MM.1S (cell line): ENCODE measurements at regions not wholly inside any gene's neighbourhood (a gene's known extent, or its start where the extent isn't known, plus 50 kb on each side); places are given as distances from the start of the nearest gene placed in this dataset.

Source experiments
- DNase-seq: peaks from one replicate; pipeline ENCODE4 v3.0.0-alpha.2; 2015
- H2AFZ ChIP-seq: fragments of 300-600 bp; sonication (generic); 2 replicates; pipeline ENCODE4 v1.6.0; 2016; ENCODE audit warnings: antibody characterized with exemption, low read length
- H3F3A ChIP-seq: fragments of 300-600 bp; sonication (generic); 2 replicates; pipeline ENCODE4 v1.6.1; 2016; ENCODE audit warnings: mild to moderate bottlenecking, antibody characterized with exemption, low read length, moderate library complexity, mixed read lengths; ENCODE audit not compliant: insufficient read depth
- H3K27ac ChIP-seq: fragments of 300-600 bp; sonication (generic); 2 replicates; pipeline ENCODE4 v1.5.1; 2016; ENCODE audit warnings: mild to moderate bottlenecking, low read length
- H3K27me3 ChIP-seq: fragments of 300-600 bp; sonication (generic); replicated peaks from 2 replicates; pipeline ENCODE4 v1.6.0; 2016; ENCODE audit warnings: low read length; ENCODE audit not compliant: insufficient read depth
- H3K36me3 ChIP-seq: fragments of 300-600 bp; sonication (generic); replicated peaks from 2 replicates; pipeline ENCODE4 v1.6.1; 2016; ENCODE audit warnings: mild to moderate bottlenecking, low read length, mixed read lengths; ENCODE audit not compliant: insufficient read depth
- H3K4me1 ChIP-seq: fragments of 300-600 bp; sonication (generic); 2 replicates; pipeline ENCODE4 v1.6.1; 2016; ENCODE audit warnings: low read length, mixed read lengths
- H3K4me2 ChIP-seq: fragments of 300-600 bp; sonication (generic); 2 replicates; pipeline ENCODE4 v1.6.0; 2016; ENCODE audit warnings: low read depth, low read length
- H3K4me3 ChIP-seq: fragments of 300-600 bp; sonication (generic); 2 replicates; pipeline ENCODE4 v1.5.1; 2016; ENCODE audit warnings: low read length, mixed read lengths
- H3K79me2 ChIP-seq: fragments of 300-600 bp; sonication (generic); 2 replicates; pipeline ENCODE4 v1.6.1; 2016; ENCODE audit warnings: mixed run types, low read length, mixed read lengths
- H3K9ac ChIP-seq: fragments of 300-600 bp; sonication (generic); 2 replicates; pipeline ENCODE4 v1.6.1; 2016; ENCODE audit warnings: low read length, mixed read lengths
- H3K9me2 ChIP-seq: fragments of 300-600 bp; sonication (generic); replicated peaks from 2 replicates; pipeline ENCODE4 v1.6.1; 2016; ENCODE audit warnings: mild to moderate bottlenecking, low read length, mixed read lengths; ENCODE audit not compliant: insufficient read depth
- H3K9me3 ChIP-seq: fragments of 300-600 bp; sonication (generic); replicated peaks from 2 replicates; pipeline ENCODE4 v1.6.1; 2016; ENCODE audit warnings: mild to moderate bottlenecking, low read length, mixed read lengths; ENCODE audit not compliant: insufficient read depth
- H4K20me1 ChIP-seq: fragments of 300-600 bp; sonication (generic); 2 replicates; pipeline ENCODE4 v1.6.1; 2016; ENCODE audit warnings: mild to moderate bottlenecking, low read length, moderate library complexity, mixed read lengths; ENCODE audit not compliant: insufficient read depth
- CTCF ChIP-seq: fragments of 300-600 bp; sonication (generic); IDR thresholded peaks from 2 replicates; pipeline ENCODE4 v1.5.1; 2016; ENCODE audit warnings: antibody characterized with exemption, low read length, mixed read lengths
- EZH2 ChIP-seq: fragments of 300-600 bp; sonication (generic); optimal IDR thresholded peaks from 2 replicates; pipeline ENCODE3; 2017; ENCODE audit warnings: low read depth, mild to moderate bottlenecking, antibody characterized with exemption, low read length, mixed read lengths
- EZH2phosphoT487 ChIP-seq: fragments of 300-600 bp; sonication (generic); IDR thresholded peaks from 2 replicates; pipeline ENCODE4 v1.6.1; 2018; ENCODE audit warnings: antibody characterized with exemption, low read length

- H3K4me2 ChIP-seq: no peak overlapping the region
- no peaks in the 10 kb centered on the region for H3K9me3 ChIP-seq
- no peak overlapping the region for H2AFZ ChIP-seq
- no peaks in the 10 kb centered on the region for H3K79me2 ChIP-seq
- no peak overlapping the region for H3K27ac ChIP-seq
- no peak overlapping the region for H3K4me3 ChIP-seq
- no peaks in the 10 kb centered on the region for H3F3A ChIP-seq
- no peaks in the 10 kb centered on the region for H3K9me2 ChIP-seq
- DNase-seq: no peak
- no peaks in the 10 kb centered on the region for H4K20me1 ChIP-seq
- no peak overlapping the region for H3K9ac ChIP-seq
- no peaks in the 10 kb centered on the region for H3K27me3 ChIP-seq
- H3K36me3 ChIP-seq: no peaks in the 10 kb centered on the region
- H3K4me1 ChIP-seq: no peaks in the 10 kb centered on the region
- TF ChIP-seq CTCF (no peak), EZH2phosphoT487 (no peak), EZH2 (no peak)
Measured at GRCh38 chr5:130526708-130527107, 622.4 kb downstream of the CHSY3 start.

- no peak for DNase-seq
Measured at GRCh38 chr5:130520211-130520610, 615.9 kb downstream of the CHSY3 start.

GRCh38 chr5:130514984-130515690 is 610.9 kb downstream of the CHSY3 start:
- H3K9me2 ChIP-seq: no peaks in the 10 kb centered on the region
- no peak overlapping the region for H3K9ac ChIP-seq
- H3K27me3 ChIP-seq: no peaks in the 10 kb centered on the region
- no peak overlapping the region for H3K27ac ChIP-seq
- no peaks in the 10 kb centered on the region for H3F3A ChIP-seq
- TF ChIP-seq EZH2: no peak
- TF ChIP-seq CTCF: no peak
- TF ChIP-seq EZH2phosphoT487: no peak
- no peaks in the 10 kb centered on the region for H3K36me3 ChIP-seq
- no peak overlapping the region for H3K4me2 ChIP-seq
- H3K9me3 ChIP-seq: no peaks in the 10 kb centered on the region
- no peak overlapping the region for H3K4me3 ChIP-seq
- H4K20me1 ChIP-seq: no peaks in the 10 kb centered on the region
- no peak for DNase-seq
- H2AFZ ChIP-seq: no peak overlapping the region
- H3K79me2 ChIP-seq: no peaks in the 10 kb centered on the region
- H3K4me1 ChIP-seq: no peaks in the 10 kb centered on the region

More at GRCh38 chr5:130520211-130520610, 615.9 kb downstream of the CHSY3 start:
- no peaks in the 10 kb centered on the region for H3K9me2 ChIP-seq
- H3F3A ChIP-seq: no peaks in the 10 kb centered on the region
- H3K9me3 ChIP-seq: no peaks in the 10 kb centered on the region
- H4K20me1 ChIP-seq: no peaks in the 10 kb centered on the region
- H3K9ac ChIP-seq: no peak overlapping the region
- H3K27me3 ChIP-seq: no peaks in the 10 kb centered on the region
- no peaks in the 10 kb centered on the region for H3K4me1 ChIP-seq
- H2AFZ ChIP-seq: no peak overlapping the region
- H3K79me2 ChIP-seq: no peaks in the 10 kb centered on the region
- no peak overlapping the region for H3K27ac ChIP-seq
- no peak overlapping the region for H3K4me3 ChIP-seq
- no peak for TF ChIP-seq CTCF
- TF ChIP-seq EZH2phosphoT487: no peak
- H3K36me3 ChIP-seq: no peaks in the 10 kb centered on the region
- no peak overlapping the region for H3K4me2 ChIP-seq
